ENCODE measurements at regions not wholly inside any gene's neighbourhood (a gene's known extent, or its start where the extent isn't known, plus 50 kb on each side); places are given as distances from the start of the nearest gene placed in this dataset.
A peak's percentile ranks its signal among the peaks of the same experiment; 100 is the strongest.
"Not testable (repeated sequence)": the region's sequence is repeated elsewhere in the genome, so short reads cannot be mapped to it uniquely, and the experiment has no call there.

GRCh38 chr11:8767466-8768142 lies 85.0 kb downstream of the RPL27A start:
- in situ Hi-C loops (cut with HindIII; ENCODE audit: low pct_unique_long_range_greater_than_20kb, low sequenced_read_pairs), result no loop called here
- no peak for DNase-seq (ENCODE audit: low read depth)

GRCh38 chr11:8768625-8769333 lies 86.2 kb downstream of the RPL27A start:
- peak; percentile 9 for DNase-seq (ENCODE audit: low read depth)
- in situ Hi-C loops (cut with HindIII; ENCODE audit: low pct_unique_long_range_greater_than_20kb, low sequenced_read_pairs), result no loop called here

- in situ Hi-C loops (cut with HindIII; ENCODE audit: low pct_unique_long_range_greater_than_20kb, low sequenced_read_pairs), result no loop called here
- no peak for DNase-seq (ENCODE audit: low read depth)
Observed at GRCh38 chr11:8772571-8773519, 90.3 kb downstream of the RPL27A start.

- in situ Hi-C loops (cut with HindIII; ENCODE audit: low pct_unique_long_range_greater_than_20kb, low sequenced_read_pairs), result no loop called here
- DNase-seq (ENCODE audit: low read depth), result no peak
Observed at GRCh38 chr11:8773916-8774539, 91.4 kb downstream of the RPL27A start.

GRCh38 chr11:8774916-8775315 lies 92.3 kb downstream of the RPL27A start:
- in situ Hi-C loops (cut with HindIII; ENCODE audit: low pct_unique_long_range_greater_than_20kb, low sequenced_read_pairs), result not testable (repeated sequence)

GRCh38 chr11:8775332-8775731 lies 92.7 kb downstream of the RPL27A start:
- no peak for DNase-seq (ENCODE audit: low read depth)
- in situ Hi-C loops (cut with HindIII; ENCODE audit: low pct_unique_long_range_greater_than_20kb, low sequenced_read_pairs), result no loop called here

More at GRCh38 chr11:8774916-8775315, 92.3 kb downstream of the RPL27A start:
- not testable (repeated sequence) for DNase-seq (ENCODE audit: low read depth)

GRCh38 chr11:8775734-8776133 lies 93.1 kb downstream of the RPL27A start:
- no peak for DNase-seq (ENCODE audit: low read depth)
- in situ Hi-C loops (cut with HindIII; ENCODE audit: low pct_unique_long_range_greater_than_20kb, low sequenced_read_pairs), result no loop called here

- in situ Hi-C loops (cut with HindIII; ENCODE audit: low pct_unique_long_range_greater_than_20kb, low sequenced_read_pairs), result no loop called here
- DNase-seq (ENCODE audit: low read depth), result no peak
Observed at GRCh38 chr11:8776209-8776608, 93.6 kb downstream of the RPL27A start.

GRCh38 chr11:8777907-8778767 lies 95.5 kb downstream of the RPL27A start:
- DNase-seq (ENCODE audit: low read depth), result no peak
- in situ Hi-C loops (cut with HindIII; ENCODE audit: low pct_unique_long_range_greater_than_20kb, low sequenced_read_pairs), result no loop called here

GRCh38 chr11:8779107-8779506 lies 96.5 kb downstream of the RPL27A start:
- no peak for DNase-seq (ENCODE audit: low read depth)
- in situ Hi-C loops (cut with HindIII; ENCODE audit: low pct_unique_long_range_greater_than_20kb, low sequenced_read_pairs), result no loop called here

- DNase-seq (ENCODE audit: low read depth), result no peak
- in situ Hi-C loops (cut with HindIII; ENCODE audit: low pct_unique_long_range_greater_than_20kb, low sequenced_read_pairs), result no loop called here
Observed at GRCh38 chr11:8779732-8780131, 97.1 kb downstream of the RPL27A start.

GRCh38 chr11:8784954-8785353 lies 102.4 kb downstream of the RPL27A start:
- DNase-seq (ENCODE audit: low read depth), result no peak
- in situ Hi-C loops (cut with HindIII; ENCODE audit: low pct_unique_long_range_greater_than_20kb, low sequenced_read_pairs), result no loop called here

- in situ Hi-C loops (cut with HindIII; ENCODE audit: low pct_unique_long_range_greater_than_20kb, low sequenced_read_pairs), result no loop called here
- DNase-seq (ENCODE audit: low read depth), result no peak
Observed at GRCh38 chr11:8785457-8785856, 102.9 kb downstream of the RPL27A start.

GRCh38 chr11:8785998-8786397 lies 103.4 kb downstream of the RPL27A start:
- in situ Hi-C loops (cut with HindIII; ENCODE audit: low pct_unique_long_range_greater_than_20kb, low sequenced_read_pairs), result no loop called here
- DNase-seq (ENCODE audit: low read depth), result no peak

- DNase-seq (ENCODE audit: low read depth), result no peak
- in situ Hi-C loops (cut with HindIII; ENCODE audit: low pct_unique_long_range_greater_than_20kb, low sequenced_read_pairs), result no loop called here
Observed at GRCh38 chr11:8786933-8787332, 104.3 kb downstream of the RPL27A start.

- DNase-seq (ENCODE audit: low read depth), result no peak
- in situ Hi-C loops (cut with HindIII; ENCODE audit: low pct_unique_long_range_greater_than_20kb, low sequenced_read_pairs), result no loop called here
Observed at GRCh38 chr11:8787372-8787771, 104.8 kb downstream of the RPL27A start.

- in situ Hi-C loops (cut with HindIII; ENCODE audit: low pct_unique_long_range_greater_than_20kb, low sequenced_read_pairs), result no loop called here
- no peak for DNase-seq (ENCODE audit: low read depth)
Observed at GRCh38 chr11:8788616-8789015, 106.0 kb downstream of the RPL27A start.

GRCh38 chr11:8789864-8790263 lies 107.3 kb downstream of the RPL27A start:
- in situ Hi-C loops (cut with HindIII; ENCODE audit: low pct_unique_long_range_greater_than_20kb, low sequenced_read_pairs), result no loop called here
- DNase-seq (ENCODE audit: low read depth), result no peak

Data from Caki2 (cell line).